ENCODE measurements at regions not wholly inside any gene's neighbourhood (a gene's known extent, or its start where the extent isn't known, plus 50 kb on each side); places are given as distances from the start of the nearest gene placed in this dataset.

DNA sequence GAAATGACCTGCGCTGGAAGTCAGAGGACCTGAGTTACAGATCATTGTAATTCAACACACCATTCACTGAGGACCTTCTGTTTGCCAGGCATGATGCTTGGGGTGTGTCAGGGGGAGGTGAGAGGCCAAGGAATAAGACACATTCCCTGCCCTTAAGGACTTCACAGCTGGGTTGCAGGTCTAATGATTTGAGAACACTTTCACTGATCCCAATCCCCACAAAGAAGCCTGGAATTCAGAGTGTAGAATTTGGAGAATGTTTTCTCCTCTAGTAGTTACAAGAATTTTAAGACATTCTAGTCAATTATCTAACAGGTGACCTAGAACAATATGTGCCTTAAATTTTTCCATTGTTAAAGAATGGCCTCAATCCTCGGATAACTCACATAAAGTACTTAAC, 322.4 kb downstream of the TNS1 start:
- TF ChIP-seq, protein P1, sequence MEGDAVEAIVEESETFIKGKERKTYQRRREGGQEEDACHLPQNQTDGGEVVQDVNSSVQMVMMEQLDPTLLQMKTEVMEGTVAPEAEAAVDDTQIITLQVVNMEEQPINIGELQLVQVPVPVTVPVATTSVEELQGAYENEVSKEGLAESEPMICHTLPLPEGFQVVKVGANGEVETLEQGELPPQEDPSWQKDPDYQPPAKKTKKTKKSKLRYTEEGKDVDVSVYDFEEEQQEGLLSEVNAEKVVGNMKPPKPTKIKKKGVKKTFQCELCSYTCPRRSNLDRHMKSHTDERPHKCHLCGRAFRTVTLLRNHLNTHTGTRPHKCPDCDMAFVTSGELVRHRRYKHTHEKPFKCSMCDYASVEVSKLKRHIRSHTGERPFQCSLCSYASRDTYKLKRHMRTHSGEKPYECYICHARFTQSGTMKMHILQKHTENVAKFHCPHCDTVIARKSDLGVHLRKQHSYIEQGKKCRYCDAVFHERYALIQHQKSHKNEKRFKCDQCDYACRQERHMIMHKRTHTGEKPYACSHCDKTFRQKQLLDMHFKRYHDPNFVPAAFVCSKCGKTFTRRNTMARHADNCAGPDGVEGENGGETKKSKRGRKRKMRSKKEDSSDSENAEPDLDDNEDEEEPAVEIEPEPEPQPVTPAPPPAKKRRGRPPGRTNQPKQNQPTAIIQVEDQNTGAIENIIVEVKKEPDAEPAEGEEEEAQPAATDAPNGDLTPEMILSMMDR (IDR thresholded peaks at IDR 0.05), result no peak
- TF ChIP-seq POLR2A (IDR thresholded peaks at IDR 0.05), result no peak
